Right lobe of liver (tissue), 6 donors: ENCODE measurements at regions not wholly inside any gene's neighbourhood (a gene's known extent, or its start where the extent isn't known, plus 50 kb on each side); places are given as distances from the start of the nearest gene placed in this dataset.

Experiments
- ATAC-seq, 4 donors: fragments of 200-7000 bp; cut with Tn5 transposase; one replicate each; pipeline ENCODE4 v1.9.1; 2020; ENCODE audit warnings: mild to moderate bottlenecking in 4 of 4, moderate library complexity in 4 of 4
- DNase-seq, 3 donors: peaks; one replicate each; pipeline ENCODE4 v3.0.0-alpha.2; 2020
- H3K27ac ChIP-seq, 3 donors: fragments of 200-600 bp; one replicate each; pipeline ENCODE4 v1.8.0; 2022
- H3K27me3 ChIP-seq, 2 donors: fragments of 200-600 bp; one replicate each; pipeline ENCODE4 v1.8.0; 2022
- H3K36me3 ChIP-seq, 4 donors: fragments of 200-600 bp; sonication (generic) in 1 of 4; one replicate each; pipeline versions ENCODE4 v1.5.1 to v1.8.0; 2017 to 2022; ENCODE audit warnings: control low read depth in 1 of 4
- H3K4me1 ChIP-seq, 4 donors: fragments of 200-600 bp; sonication (generic) in 1 of 4; one replicate each; pipeline versions ENCODE4 v1.5.1 to v1.8.0; 2017 to 2022; ENCODE audit warnings: control low read depth in 1 of 4
- H3K4me3 ChIP-seq, 3 donors: fragments of 200-600 bp; one replicate each; pipeline ENCODE4 v1.8.0; 2022
- H3K9me3 ChIP-seq, 4 donors: fragments of 200-600 bp; sonication (generic) in 1 of 4; one replicate each; pipeline versions ENCODE4 v1.5.1 to v1.8.0; 2017 to 2022; ENCODE audit warnings: control low read depth in 1 of 4
- POLR2A ChIP-seq: fragments of 450-650 bp; IDR thresholded peaks from one replicate; pipeline ENCODE4 v1.6.1; 2017; ENCODE audit warnings: antibody characterized with exemption, mild to moderate bottlenecking
- WGBS: methylation state at CpG from one replicate; pipeline ENCODE4 v1.1.6; 2018; ENCODE audit warnings: low coverage, low lambda C conversion rate; ENCODE audit not compliant: insufficient coverage; ENCODE audit errors: missing lambda C conversion rate; 5-methylcytosine and 5-hydroxymethylcytosine counted together
- intact Hi-C, 2 donors: fragments of 100-400 bp; cut with DNase I; formaldehyde crosslinking; loops; one replicate each; pipeline versions ENCODE4 v1.11.2 to v1.14.1; 2022
- TF ChIP-seq, protein P1 (sequence below), 4 donors: fragments of 200-600 bp in 3 of 4; fragments of 450-650 bp in 1 of 4; IDR thresholded peaks; one replicate each; pipeline versions ENCODE4 v1.5.1 to v1.8.0; 2016 to 2022; ENCODE audit warnings: antibody characterized with exemption in 4 of 4, mild to moderate bottlenecking in 2 of 4
- donor health status: DM: no; HTN: yes; CAD: no.
- donor health status: DM: no; HTN: no; CAD: no.
- donor health status: DM: no; HTN: no; CAD: no.
- donor health status: DM: no; HTN: yes; CAD: no.
- donor health status: DM: no; HTN: yes; CAD: no.

DNA sequence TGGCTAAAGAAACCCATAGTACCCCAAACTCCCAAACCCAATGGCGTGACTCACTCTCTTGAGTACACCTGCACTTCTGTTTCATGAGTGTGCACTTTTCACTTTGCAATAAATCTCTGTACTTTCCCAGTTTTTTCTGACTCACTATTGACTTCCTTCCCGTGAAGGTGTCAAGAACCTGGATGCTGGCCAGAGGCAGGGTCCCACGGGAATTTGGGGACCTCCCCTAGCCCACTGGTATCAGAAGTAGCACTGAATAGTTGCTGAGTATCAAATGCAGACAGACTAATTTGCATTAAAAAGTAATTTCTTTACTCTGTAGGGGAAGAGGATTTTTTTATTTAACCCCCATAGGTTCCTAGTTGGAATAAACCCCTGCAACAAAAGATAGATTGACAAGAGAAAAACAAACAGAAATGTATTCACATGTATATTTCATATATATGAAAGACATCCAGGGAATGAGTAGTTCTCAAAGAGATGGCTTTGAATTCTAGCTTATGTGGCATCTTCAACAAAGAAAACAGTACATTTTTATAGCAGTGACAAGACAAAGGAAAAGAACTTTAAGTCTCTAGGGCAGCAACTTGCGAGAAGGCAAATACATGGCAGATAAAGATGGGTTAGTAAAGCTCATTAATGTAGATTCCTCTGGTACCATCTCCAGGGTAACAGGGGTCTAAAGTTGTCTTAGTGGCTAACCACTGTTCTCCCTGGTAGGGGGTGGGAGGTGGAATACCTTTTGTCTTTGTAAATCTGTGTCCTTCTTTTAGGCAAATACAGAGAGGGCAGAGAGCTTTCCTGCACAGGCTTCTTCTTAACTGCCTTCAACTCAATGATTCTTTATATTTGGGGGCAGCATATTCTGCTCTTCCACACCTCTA is 385.5 kb upstream of the PDZRN3 start:
- intact Hi-C loops = no loop called here
- TF ChIP-seq, protein P1, sequence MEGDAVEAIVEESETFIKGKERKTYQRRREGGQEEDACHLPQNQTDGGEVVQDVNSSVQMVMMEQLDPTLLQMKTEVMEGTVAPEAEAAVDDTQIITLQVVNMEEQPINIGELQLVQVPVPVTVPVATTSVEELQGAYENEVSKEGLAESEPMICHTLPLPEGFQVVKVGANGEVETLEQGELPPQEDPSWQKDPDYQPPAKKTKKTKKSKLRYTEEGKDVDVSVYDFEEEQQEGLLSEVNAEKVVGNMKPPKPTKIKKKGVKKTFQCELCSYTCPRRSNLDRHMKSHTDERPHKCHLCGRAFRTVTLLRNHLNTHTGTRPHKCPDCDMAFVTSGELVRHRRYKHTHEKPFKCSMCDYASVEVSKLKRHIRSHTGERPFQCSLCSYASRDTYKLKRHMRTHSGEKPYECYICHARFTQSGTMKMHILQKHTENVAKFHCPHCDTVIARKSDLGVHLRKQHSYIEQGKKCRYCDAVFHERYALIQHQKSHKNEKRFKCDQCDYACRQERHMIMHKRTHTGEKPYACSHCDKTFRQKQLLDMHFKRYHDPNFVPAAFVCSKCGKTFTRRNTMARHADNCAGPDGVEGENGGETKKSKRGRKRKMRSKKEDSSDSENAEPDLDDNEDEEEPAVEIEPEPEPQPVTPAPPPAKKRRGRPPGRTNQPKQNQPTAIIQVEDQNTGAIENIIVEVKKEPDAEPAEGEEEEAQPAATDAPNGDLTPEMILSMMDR (IDR thresholded peaks at IDR 0.05) = no peak
- no peak for TF ChIP-seq POLR2A
- ATAC-seq = no peak

GRCh38 chr3:74004386-74004785 is 379.6 kb upstream of the PDZRN3 start:
- WGBS = 70% methylated on average over 3 of the region's 3 CpGs
- Histone ChIP-seq H3K27ac (no peak overlapping the region), H3K27me3 (no peaks in the 10 kb centered on the region), H3K4me3 (no peak overlapping the region), H3K9me3 (no peaks in the 10 kb centered on the region), H3K4me1 (no peaks in the 10 kb centered on the region), H3K36me3 (no peaks in the 10 kb centered on the region)
- intact Hi-C loops = no loop called here
- TF ChIP-seq, protein P1 (IDR thresholded peaks at IDR 0.05) = no peak
- no peak for TF ChIP-seq POLR2A
- DNase-seq (no peak), ATAC-seq (no peak)

More for the DNA sequence above, 385.5 kb upstream of the PDZRN3 start:
- H3K27me3 ChIP-seq = no peaks in the 10 kb centered on the region
- WGBS = 67% methylated on average over 4 of the region's 4 CpGs
- no peak overlapping the region for H3K27ac ChIP-seq
- DNase-seq = no peak
- H3K36me3 ChIP-seq = no peaks in the 10 kb centered on the region
- H3K4me3 ChIP-seq = no peak overlapping the region
- no peaks in the 10 kb centered on the region for H3K9me3 ChIP-seq
- H3K4me1 ChIP-seq = no peaks in the 10 kb centered on the region

DNA sequence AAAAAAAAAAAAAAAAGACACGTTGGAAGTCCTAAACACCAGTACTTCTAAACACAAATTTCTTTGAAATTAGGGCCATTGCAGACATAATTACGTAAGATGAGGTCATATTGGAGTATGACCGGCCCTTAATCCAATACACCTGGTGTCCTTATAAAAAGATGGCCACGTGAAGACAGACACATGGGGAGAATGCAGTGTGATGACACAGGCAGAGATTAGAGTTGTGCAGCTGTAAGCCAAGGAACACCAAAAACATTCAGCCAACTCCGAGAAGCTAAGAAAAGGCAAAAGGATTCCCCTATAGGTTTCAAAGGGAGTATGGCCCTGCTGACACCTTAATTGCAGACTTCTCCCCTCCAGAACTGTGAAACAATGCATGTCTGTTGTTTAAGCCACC is 379.0 kb upstream of the PDZRN3 start:
- no peak for DNase-seq
- Histone ChIP-seq H3K27ac (no peak overlapping the region), H3K4me1 (no peaks in the 10 kb centered on the region), H3K36me3 (no peaks in the 10 kb centered on the region), H3K27me3 (no peaks in the 10 kb centered on the region), H3K4me3 (no peak overlapping the region), H3K9me3 (no peaks in the 10 kb centered on the region)
- no peak for TF ChIP-seq POLR2A
- TF ChIP-seq, protein P1 (IDR thresholded peaks at IDR 0.05) = no peak
- intact Hi-C loops = no loop called here
- ATAC-seq = no peak
- WGBS = 76% methylated on average over 5 of the region's 5 CpGs

DNA sequence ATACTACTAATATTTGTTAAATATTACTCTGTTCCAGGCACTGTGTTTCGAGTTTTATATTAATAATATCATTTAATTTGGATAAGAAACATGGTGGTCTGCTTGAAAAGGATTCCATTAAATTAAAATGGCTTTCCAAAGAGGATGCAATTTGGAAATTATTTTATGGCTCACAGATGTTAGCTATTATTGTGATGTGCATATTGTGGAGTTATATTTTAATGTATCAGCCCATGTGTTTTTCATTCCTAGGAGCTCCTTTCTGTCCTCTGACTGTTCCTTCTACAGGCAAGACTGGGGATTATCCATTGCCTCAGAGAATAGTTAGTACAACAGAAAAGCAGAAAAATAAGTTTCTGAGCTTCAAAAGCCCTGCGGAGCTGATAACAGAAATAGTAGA is 376.7 kb upstream of the PDZRN3 start:
- no peaks in the 10 kb centered on the region for H3K27me3 ChIP-seq
- TF ChIP-seq, protein P1 (IDR thresholded peaks at IDR 0.05) = no peak
- TF ChIP-seq POLR2A = no peak
- no peak overlapping the region for H3K4me3 ChIP-seq
- H3K9me3 ChIP-seq = no peaks in the 10 kb centered on the region
- intact Hi-C loops = no loop called here
- WGBS = 51% methylated on average over 2 of the region's 2 CpGs
- ATAC-seq (no peak), DNase-seq (no peak)
- no peaks in the 10 kb centered on the region for H3K4me1 ChIP-seq
- H3K36me3 ChIP-seq = no peaks in the 10 kb centered on the region
- no peak overlapping the region for H3K27ac ChIP-seq
